SK-N-MC (cell line): ENCODE measurements at regions not wholly inside any gene's neighbourhood (a gene's known extent, or its start where the extent isn't known, plus 50 kb on each side); places are given as distances from the start of the nearest gene placed in this dataset.

Source experiments
- EZH2 ChIP-seq: fragments of 200-600 bp; sonication (generic); IDR thresholded peaks from one replicate; pipeline ENCODE4 v1.6.1; 2017; ENCODE audit warnings: antibody characterized with exemption
- POLR2AphosphoS5 ChIP-seq: IDR thresholded peaks from 2 replicates; pipeline ENCODE4 v1.6.1; 2012; ENCODE audit warnings: mild to moderate bottlenecking, low read depth, low read length, borderline replicate concordance

- TF ChIP-seq EZH2 (no peak), POLR2AphosphoS5 (no peak)
Observed at GRCh38 chr4:96736352-96736889, 896.5 kb downstream of the PDHA2 start.
